Activated T-cell treated with anti-CD3 and anti-CD28 coated beads for 24 hours (primary cell): ENCODE measurements at regions not wholly inside any gene's neighbourhood (a gene's known extent, or its start where the extent isn't known, plus 50 kb on each side); places are given as distances from the start of the nearest gene placed in this dataset.

Experiments
- DNase-seq: peaks from one replicate; pipeline ENCODE4 v3.0.0-alpha.2; 2020; ENCODE audit warnings: low read depth

GRCh38 chr6:95071464-95071863, 505.9 kb upstream of the MANEA start:
- DNase-seq, result no peak

- DNase-seq, result no peak
Measured at GRCh38 chr6:95078457-95078856, 498.9 kb upstream of the MANEA start.

- no peak for DNase-seq
Measured at GRCh38 chr6:95081231-95081630, 496.1 kb upstream of the MANEA start.

GRCh38 chr6:95081949-95082348, 495.4 kb upstream of the MANEA start:
- no peak for DNase-seq

GRCh38 chr6:95083506-95083905, 493.8 kb upstream of the MANEA start:
- DNase-seq, result no peak

- DNase-seq, result no peak
Measured at GRCh38 chr6:95084867-95085266, 492.5 kb upstream of the MANEA start.

- DNase-seq, result no peak
Measured at GRCh38 chr6:95087394-95088097, 489.8 kb upstream of the MANEA start.

GRCh38 chr6:95091823-95092436, 485.4 kb upstream of the MANEA start:
- DNase-seq, result no peak

- no peak for DNase-seq
Measured at GRCh38 chr6:95093154-95093553, 484.2 kb upstream of the MANEA start.

GRCh38 chr6:95094751-95095663, 482.3 kb upstream of the MANEA start:
- DNase-seq, result no peak

- DNase-seq, result no peak
Measured at GRCh38 chr6:95095855-95096254, 481.5 kb upstream of the MANEA start.

- DNase-seq, result no peak
Measured at GRCh38 chr6:95099410-95099809, 477.9 kb upstream of the MANEA start.

GRCh38 chr6:95109212-95109611, 468.1 kb upstream of the MANEA start:
- DNase-seq, result no peak

- DNase-seq, result no peak
Measured at GRCh38 chr6:95110767-95111166, 466.6 kb upstream of the MANEA start.

- no peak for DNase-seq
Measured at GRCh38 chr6:95117236-95117635, 460.1 kb upstream of the MANEA start.

GRCh38 chr6:95119927-95120326, 457.4 kb upstream of the MANEA start:
- DNase-seq, result no peak

GRCh38 chr6:95120984-95121383, 456.4 kb upstream of the MANEA start:
- DNase-seq, result no peak

- no peak for DNase-seq
Measured at GRCh38 chr6:95127261-95127660, 450.1 kb upstream of the MANEA start.

GRCh38 chr6:95128439-95128838, 448.9 kb upstream of the MANEA start:
- DNase-seq, result no peak

- no peak for DNase-seq
Measured at GRCh38 chr6:95128947-95129346, 448.4 kb upstream of the MANEA start.

GRCh38 chr6:95133578-95133977, 443.8 kb upstream of the MANEA start:
- DNase-seq, result no peak

- no peak for DNase-seq
Measured at GRCh38 chr6:95135182-95135581, 442.2 kb upstream of the MANEA start.

- DNase-seq, result no peak
Measured at GRCh38 chr6:95142101-95142500, 435.2 kb upstream of the MANEA start.
